Astrocyte (in vitro differentiated cells and primary cell): ENCODE measurements at regions not wholly inside any gene's neighbourhood (a gene's known extent, or its start where the extent isn't known, plus 50 kb on each side); places are given as distances from the start of the nearest gene placed in this dataset.

Experiments
- EZH2 ChIP-seq: IDR thresholded peaks from 2 replicates; pipeline ENCODE4 v1.6.1; 2012; ENCODE audit warnings: mild to moderate bottlenecking, low read length, inconsistent platforms; ENCODE audit not compliant: insufficient read depth
- TF ChIP-seq, protein P1 (sequence below): IDR thresholded peaks from 2 replicates; pipeline ENCODE4 v1.5.1; 2011; ENCODE audit warnings: low read depth, mild to moderate bottlenecking, inconsistent platforms, low read length, moderate library complexity; ENCODE audit not compliant: insufficient read depth

DNA sequence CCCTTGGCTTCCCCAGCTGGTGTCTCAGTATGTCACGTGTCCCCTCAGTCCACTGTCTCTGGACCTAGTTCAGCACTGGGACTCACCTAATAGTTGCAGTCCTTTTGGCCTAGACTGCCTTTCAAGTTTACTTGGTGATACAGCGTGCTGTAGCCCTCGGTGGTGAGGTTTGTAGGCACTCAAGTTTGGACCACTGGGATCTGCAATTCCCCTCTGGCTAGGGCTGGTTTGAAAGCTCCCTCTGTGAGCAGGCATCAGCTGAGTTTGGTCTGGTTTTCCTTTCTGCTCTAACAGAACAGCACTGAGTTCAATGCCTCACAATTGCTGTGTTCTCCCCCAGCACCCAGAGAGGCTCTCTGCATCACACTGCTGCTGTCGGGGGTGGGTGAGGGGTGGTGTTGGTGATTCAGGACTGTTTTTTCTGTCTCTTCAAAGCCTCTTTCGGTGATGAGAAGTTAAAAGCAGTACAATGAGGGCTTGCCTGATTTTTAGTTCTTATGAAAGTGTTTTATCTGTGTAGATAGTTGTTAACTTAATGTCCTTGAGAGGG, 494.2 kb downstream of the TDRD15 start:
- no peak for TF ChIP-seq EZH2
- TF ChIP-seq, protein P1, sequence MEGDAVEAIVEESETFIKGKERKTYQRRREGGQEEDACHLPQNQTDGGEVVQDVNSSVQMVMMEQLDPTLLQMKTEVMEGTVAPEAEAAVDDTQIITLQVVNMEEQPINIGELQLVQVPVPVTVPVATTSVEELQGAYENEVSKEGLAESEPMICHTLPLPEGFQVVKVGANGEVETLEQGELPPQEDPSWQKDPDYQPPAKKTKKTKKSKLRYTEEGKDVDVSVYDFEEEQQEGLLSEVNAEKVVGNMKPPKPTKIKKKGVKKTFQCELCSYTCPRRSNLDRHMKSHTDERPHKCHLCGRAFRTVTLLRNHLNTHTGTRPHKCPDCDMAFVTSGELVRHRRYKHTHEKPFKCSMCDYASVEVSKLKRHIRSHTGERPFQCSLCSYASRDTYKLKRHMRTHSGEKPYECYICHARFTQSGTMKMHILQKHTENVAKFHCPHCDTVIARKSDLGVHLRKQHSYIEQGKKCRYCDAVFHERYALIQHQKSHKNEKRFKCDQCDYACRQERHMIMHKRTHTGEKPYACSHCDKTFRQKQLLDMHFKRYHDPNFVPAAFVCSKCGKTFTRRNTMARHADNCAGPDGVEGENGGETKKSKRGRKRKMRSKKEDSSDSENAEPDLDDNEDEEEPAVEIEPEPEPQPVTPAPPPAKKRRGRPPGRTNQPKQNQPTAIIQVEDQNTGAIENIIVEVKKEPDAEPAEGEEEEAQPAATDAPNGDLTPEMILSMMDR = no peak
